Heart left ventricle (tissue), 13 donors: ENCODE measurements at regions not wholly inside any gene's neighbourhood (a gene's known extent, or its start where the extent isn't known, plus 50 kb on each side); places are given as distances from the start of the nearest gene placed in this dataset.

Experiments used
- POLR2A ChIP-seq, 2 donors: fragments of 450-650 bp; IDR thresholded peaks; one replicate each; pipeline ENCODE4 v1.6.1; 2017; ENCODE audit warnings: antibody characterized with exemption in 2 of 2, mild to moderate bottlenecking in 2 of 2, moderate library complexity in 2 of 2
- TF ChIP-seq, protein P1 (sequence below), 12 donors: fragments of 200-600 bp; sonication (generic) in 4 of 12; IDR thresholded peaks; one replicate each; pipeline versions ENCODE4 v1.5.0 to v1.8.0; 2018 to 2022; ENCODE audit warnings: antibody characterized with exemption in 12 of 12, mild to moderate bottlenecking in 5 of 12
- donor health status: ischemic (EF 13 %, LVEDD 7.1; RV severe dilation, severe dysfunction).
- donor health status: DM: no; HTN: yes; CAD: no.
- donor health status: DM: no; HTN: no; CAD: no.
- donor health status: ischemic (EF 25% LVEDD 6.9; RV normal size, moderate dysfunction).
- donor health status: ischemic (EF 25% LVEDD 5.7; RV mildly dilated, moderate dysfunction).
- donor health status: ischemic (EF 35%, LVEDD 5.7; RV mildly dilated, moderate dysfunction).
- donor health status: nonischemic (EF 11% LVEDD 7.7; RV severe dilation, severe dysfunction).
- donor health status: DM: yes; HTN: yes; CAD: no.
- donor health status: PGD.
- donor health status: ischemic (EF 29% LVEDD 5.4; RV normal size, mild dysfunction).
- donor health status: nonischemic (EF 23%, LVEDD 6.1; RV moderate dilation, normal function).

DNA sequence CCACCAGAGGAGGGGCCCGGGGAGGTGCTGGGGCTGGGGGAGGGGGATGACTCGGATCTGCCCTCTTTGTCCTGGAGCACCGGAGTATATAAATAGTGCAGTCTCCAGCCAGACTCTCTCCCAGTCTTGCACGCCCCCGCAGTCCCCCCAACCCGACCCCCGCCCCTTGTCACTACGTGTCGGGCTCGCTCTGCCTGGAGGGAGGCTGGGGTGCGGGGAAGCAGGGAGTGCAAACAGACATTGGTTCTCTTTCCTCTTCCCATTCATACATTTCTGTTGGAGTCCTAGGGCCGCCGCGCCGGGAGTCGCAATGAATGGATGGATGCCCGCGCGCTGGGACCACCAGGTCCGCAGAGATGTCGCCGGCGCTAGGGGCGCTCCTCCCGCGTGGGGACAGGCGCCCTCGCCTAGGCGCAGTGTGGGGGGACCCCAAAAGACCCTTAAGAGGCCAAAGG is 179.3 kb downstream of the TBXT start:
- TF ChIP-seq, protein P1, sequence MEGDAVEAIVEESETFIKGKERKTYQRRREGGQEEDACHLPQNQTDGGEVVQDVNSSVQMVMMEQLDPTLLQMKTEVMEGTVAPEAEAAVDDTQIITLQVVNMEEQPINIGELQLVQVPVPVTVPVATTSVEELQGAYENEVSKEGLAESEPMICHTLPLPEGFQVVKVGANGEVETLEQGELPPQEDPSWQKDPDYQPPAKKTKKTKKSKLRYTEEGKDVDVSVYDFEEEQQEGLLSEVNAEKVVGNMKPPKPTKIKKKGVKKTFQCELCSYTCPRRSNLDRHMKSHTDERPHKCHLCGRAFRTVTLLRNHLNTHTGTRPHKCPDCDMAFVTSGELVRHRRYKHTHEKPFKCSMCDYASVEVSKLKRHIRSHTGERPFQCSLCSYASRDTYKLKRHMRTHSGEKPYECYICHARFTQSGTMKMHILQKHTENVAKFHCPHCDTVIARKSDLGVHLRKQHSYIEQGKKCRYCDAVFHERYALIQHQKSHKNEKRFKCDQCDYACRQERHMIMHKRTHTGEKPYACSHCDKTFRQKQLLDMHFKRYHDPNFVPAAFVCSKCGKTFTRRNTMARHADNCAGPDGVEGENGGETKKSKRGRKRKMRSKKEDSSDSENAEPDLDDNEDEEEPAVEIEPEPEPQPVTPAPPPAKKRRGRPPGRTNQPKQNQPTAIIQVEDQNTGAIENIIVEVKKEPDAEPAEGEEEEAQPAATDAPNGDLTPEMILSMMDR (IDR thresholded peaks at IDR 0.05): peak in 2 of 12 donors; percentile 7 to 14
- no peak for TF ChIP-seq POLR2A (IDR thresholded peaks at IDR 0.05)
